ENCODE measurements at regions not wholly inside any gene's neighbourhood (a gene's known extent, or its start where the extent isn't known, plus 50 kb on each side); places are given as distances from the start of the nearest gene placed in this dataset.

GRCh38 chr14:96962337-96962736, 165.2 kb downstream of the VRK1 start:
- Histone ChIP-seq H3K27me3 (replicated peaks; ENCODE audit: insufficient read depth) (no peaks in the 10 kb centered on the region), H3K27ac (no peak overlapping the region), H3K4me3 (no peak overlapping the region), H3K9me3 (no peaks in the 10 kb centered on the region), H3K36me3 (no peaks in the 10 kb centered on the region), H3K4me1 (replicated peaks) (no peaks in the 10 kb centered on the region)
- WGBS = 55% methylated on average over 2 of the region's 2 CpGs
- DNase-seq (ENCODE audit: low spot score) = no peak
- TF ChIP-seq POLR2A (IDR thresholded peaks at IDR 0.05) = no peak
- TF ChIP-seq CTCF (IDR thresholded peaks at IDR 0.05) = no peak
- no peak for TF ChIP-seq POLR2AphosphoS5 (IDR thresholded peaks at IDR 0.05)
- intact Hi-C loops (cut with DNase I) = no loop called here

- Histone ChIP-seq H3K4me3 (no peak overlapping the region), H3K27me3 (replicated peaks; ENCODE audit: insufficient read depth) (no peaks in the 10 kb centered on the region), H3K27ac (no peak overlapping the region), H3K36me3 (no peaks in the 10 kb centered on the region), H3K9me3 (no peaks in the 10 kb centered on the region), H3K4me1 (replicated peaks) (no peaks in the 10 kb centered on the region)
- no peak for DNase-seq (ENCODE audit: low spot score)
- TF ChIP-seq POLR2A (IDR thresholded peaks at IDR 0.05) = no peak
- 95% methylated on average over 25 of the region's 25 CpGs for WGBS
- intact Hi-C loops (cut with DNase I) = no loop called here
Observed at GRCh38 chr14:96964726-96965415, 167.7 kb downstream of the VRK1 start.

GRCh38 chr14:96965885-96966595, 168.9 kb downstream of the VRK1 start:
- H3K4me3 ChIP-seq = no peak overlapping the region
- H3K36me3 ChIP-seq = no peaks in the 10 kb centered on the region
- H3K27me3 ChIP-seq (replicated peaks; ENCODE audit: insufficient read depth) = no peaks in the 10 kb centered on the region
- WGBS = 66% methylated on average over 11 of the region's 11 CpGs
- H3K27ac ChIP-seq = no peak overlapping the region
- intact Hi-C loops (cut with DNase I) = no loop called here
- DNase-seq (ENCODE audit: low spot score) = no peak
- H3K4me1 ChIP-seq (replicated peaks) = no peaks in the 10 kb centered on the region
- no peaks in the 10 kb centered on the region for H3K9me3 ChIP-seq
- TF ChIP-seq POLR2A (IDR thresholded peaks at IDR 0.05) (no peak), CTCF (IDR thresholded peaks at IDR 0.05) (no peak), POLR2AphosphoS5 (IDR thresholded peaks at IDR 0.05) (no peak)

- 95% methylated on average over 1 of the region's 1 CpG for WGBS
- intact Hi-C loops (cut with DNase I) = no loop called here
- Histone ChIP-seq H3K27me3 (replicated peaks; ENCODE audit: insufficient read depth) (no peaks in the 10 kb centered on the region), H3K4me3 (no peak overlapping the region), H3K27ac (no peak overlapping the region), H3K36me3 (no peaks in the 10 kb centered on the region), H3K9me3 (no peaks in the 10 kb centered on the region), H3K4me1 (replicated peaks) (no peaks in the 10 kb centered on the region)
- TF ChIP-seq POLR2AphosphoS5 (IDR thresholded peaks at IDR 0.05) (no peak), CTCF (IDR thresholded peaks at IDR 0.05) (no peak), POLR2A (IDR thresholded peaks at IDR 0.05) (no peak)
- DNase-seq (ENCODE audit: low spot score) = no peak
Observed at GRCh38 chr14:96975116-96975515, 177.9 kb downstream of the VRK1 start.

- Histone ChIP-seq H3K36me3 (no peaks in the 10 kb centered on the region), H3K27ac (no peak overlapping the region), H3K9me3 (no peaks in the 10 kb centered on the region), H3K4me1 (replicated peaks) (no peaks in the 10 kb centered on the region), H3K27me3 (replicated peaks; ENCODE audit: insufficient read depth) (no peaks in the 10 kb centered on the region), H3K4me3 (no peak overlapping the region)
- 41% methylated on average over 4 of the region's 4 CpGs for WGBS
- intact Hi-C loops (cut with DNase I) = no loop called here
- TF ChIP-seq CTCF (IDR thresholded peaks at IDR 0.05) = no peak
- TF ChIP-seq POLR2AphosphoS5 (IDR thresholded peaks at IDR 0.05) = no peak
- TF ChIP-seq POLR2A (IDR thresholded peaks at IDR 0.05) = no peak
- DNase-seq (ENCODE audit: low spot score) = no peak
Observed at GRCh38 chr14:96978525-96979272, 181.5 kb downstream of the VRK1 start.

All from prostate gland (tissue), 2 donors.